ENCODE measurements at regions not wholly inside any gene's neighbourhood (a gene's known extent, or its start where the extent isn't known, plus 50 kb on each side); places are given as distances from the start of the nearest gene placed in this dataset.

DNA sequence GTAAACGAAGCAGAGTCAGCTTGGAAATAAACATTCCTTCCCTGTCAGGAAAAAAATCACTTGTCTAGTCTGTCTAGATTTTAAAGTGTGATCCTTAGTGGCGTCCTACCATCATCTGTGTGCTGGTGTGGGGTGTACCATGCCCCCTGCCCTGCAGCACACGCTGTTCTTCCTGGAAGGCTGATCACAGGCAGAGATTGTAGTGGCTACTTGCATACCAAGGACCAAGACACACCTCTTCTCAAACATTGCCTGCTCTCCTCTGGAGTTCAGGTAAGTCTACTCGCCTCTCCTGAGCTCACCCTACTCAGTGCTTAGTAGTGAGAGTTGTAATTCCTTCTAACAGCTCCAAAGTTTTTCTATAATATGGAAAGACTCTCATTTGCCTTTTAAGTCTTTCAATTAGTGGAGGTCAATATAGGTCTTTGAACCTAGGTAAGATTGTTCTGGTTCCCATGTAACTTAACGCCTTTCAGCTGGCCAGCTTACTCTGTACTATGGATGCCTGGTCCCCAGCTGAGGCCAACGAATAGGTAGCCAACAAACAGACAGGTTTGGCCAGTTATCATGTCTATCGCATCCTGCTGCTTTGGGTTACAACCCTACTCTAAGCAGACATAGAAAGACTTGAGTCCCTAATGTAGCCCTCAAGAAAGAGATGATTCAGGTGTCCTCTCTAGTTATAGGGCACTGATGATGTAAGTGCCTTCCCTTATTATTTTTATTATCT is 55.4 kb downstream of the XCL1 start:
- no peaks in the 10 kb centered on the region for H3K36me3 Mint-ChIP-seq
- ATAC-seq = no peak

GRCh38 chr1:168634951-168635532 is 58.6 kb downstream of the XCL1 start:
- ATAC-seq = no peak
- Mint-ChIP-seq H3K9me3 (no peaks in the 10 kb centered on the region), H3K36me3 (peaks cover 0 to 4% of the 10 kb centered on the region in 2 donors), H3K27ac (no peak overlapping the region)
- no peak for DNase-seq (ENCODE audit: low spot score in 2 of 2)

More for the DNA sequence above, 55.4 kb downstream of the XCL1 start:
- Mint-ChIP-seq H3K9me3 (no peaks in the 10 kb centered on the region), H3K27ac (no peak overlapping the region)
- no peak for DNase-seq (ENCODE audit: low spot score in 2 of 2)

DNA sequence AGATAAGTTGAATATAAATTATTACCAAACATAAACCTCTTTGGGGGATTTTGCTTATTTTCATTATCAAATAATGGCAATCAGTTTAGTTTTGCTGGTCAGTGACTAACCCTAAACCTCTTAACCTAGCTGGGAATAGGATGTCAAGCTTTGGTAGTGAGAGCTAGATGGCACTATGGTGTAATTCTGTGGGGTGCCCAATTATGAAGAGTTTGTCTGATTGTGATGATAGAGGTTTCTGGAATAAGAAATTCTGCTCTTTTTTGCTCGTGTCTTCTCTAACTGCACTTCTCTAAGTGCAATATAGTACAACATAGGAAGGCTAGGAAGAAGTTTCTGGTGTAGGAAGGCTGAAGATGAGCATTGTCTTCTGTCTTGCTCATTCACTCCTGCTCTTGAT is 59.8 kb downstream of the XCL1 start:
- ATAC-seq (no peak), DNase-seq (ENCODE audit: low spot score in 2 of 2) (no peak)
- Mint-ChIP-seq H3K27ac (no peak overlapping the region), H3K9me3 (no peaks in the 10 kb centered on the region), H3K36me3 (peaks cover 0 to 4% of the 10 kb centered on the region in 2 donors)

- ATAC-seq (no peak), DNase-seq (ENCODE audit: low spot score in 2 of 2) (no peak)
- Mint-ChIP-seq H3K36me3 (peaks cover 0 to 4% of the 10 kb centered on the region in 2 donors), H3K9me3 (no peaks in the 10 kb centered on the region), H3K27ac (no peak overlapping the region)
Measured at GRCh38 chr1:168636642-168637111, 60.3 kb downstream of the XCL1 start.

GRCh38 chr1:168637350-168637991 is 61.1 kb downstream of the XCL1 start:
- ATAC-seq (no peak), DNase-seq (ENCODE audit: low spot score in 2 of 2) (peak in 1 of 2 donors; percentile 12)
- peaks cover 0 to 4% of the 10 kb centered on the region in 2 donors for H3K36me3 Mint-ChIP-seq
- H3K27ac Mint-ChIP-seq = no peak overlapping the region
- H3K9me3 Mint-ChIP-seq = no peaks in the 10 kb centered on the region

DNA sequence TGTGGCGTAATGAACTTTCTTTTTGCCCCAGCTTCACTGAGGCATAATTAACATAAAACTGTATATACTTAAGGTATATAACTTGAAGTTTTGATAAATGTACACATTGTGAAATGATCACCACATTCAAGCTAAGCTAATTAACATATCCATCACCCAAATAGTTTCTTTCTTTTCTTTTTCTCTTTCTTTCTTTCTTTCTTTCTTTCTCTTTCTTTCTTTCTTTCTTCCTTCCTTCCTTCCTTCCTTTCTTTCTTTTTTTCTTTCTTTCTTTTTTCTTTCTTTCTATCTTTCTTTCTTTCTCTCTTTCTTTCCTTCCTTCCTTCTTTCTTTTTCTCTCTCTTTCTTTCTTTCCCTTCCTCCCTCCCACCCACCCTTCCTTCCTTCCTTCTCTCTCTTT is 62.5 kb downstream of the XCL1 start:
- no peak overlapping the region for H3K27ac Mint-ChIP-seq
- DNase-seq (ENCODE audit: low spot score in 2 of 2) = no peak
- no peak for ATAC-seq
- H3K9me3 Mint-ChIP-seq = no peaks in the 10 kb centered on the region
- H3K36me3 Mint-ChIP-seq = peaks cover 0 to 4% of the 10 kb centered on the region in 2 donors

DNA sequence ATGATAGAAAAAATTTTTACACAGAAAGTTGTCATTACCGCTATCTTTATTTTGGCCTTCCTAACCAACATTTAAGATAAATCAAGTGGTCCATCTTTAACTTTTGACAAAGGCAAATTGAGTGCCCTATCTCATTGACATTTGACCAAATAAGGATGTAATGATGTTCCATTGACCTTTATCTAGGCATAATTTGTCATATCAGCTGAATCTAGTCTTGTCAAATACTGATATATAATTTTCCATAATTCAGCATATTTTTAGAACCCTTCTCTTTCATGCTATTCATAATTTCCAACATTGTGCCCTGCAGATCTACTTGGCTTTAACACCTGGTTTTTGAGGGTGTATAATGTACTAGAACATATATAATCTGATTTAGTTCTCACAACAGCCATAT is 63.8 kb downstream of the XCL1 start:
- Mint-ChIP-seq H3K27ac (no peak overlapping the region), H3K9me3 (no peaks in the 10 kb centered on the region), H3K36me3 (peaks cover 0 to 4% of the 10 kb centered on the region in 2 donors)
- no peak for ATAC-seq
- DNase-seq (ENCODE audit: low spot score in 2 of 2) = no peak

GRCh38 chr1:168640836-168641235 is 64.4 kb downstream of the XCL1 start:
- DNase-seq (ENCODE audit: low spot score in 2 of 2) = no peak
- ATAC-seq = no peak
- H3K36me3 Mint-ChIP-seq = peaks cover 0 to 4% of the 10 kb centered on the region in 2 donors
- no peaks in the 10 kb centered on the region for H3K9me3 Mint-ChIP-seq
- no peak overlapping the region for H3K27ac Mint-ChIP-seq

- no peaks in the 10 kb centered on the region for H3K9me3 Mint-ChIP-seq
- H3K36me3 Mint-ChIP-seq = no peaks in the 10 kb centered on the region
- no peak for DNase-seq (ENCODE audit: low spot score in 2 of 2)
- H3K27ac Mint-ChIP-seq = no peak overlapping the region
- no peak for ATAC-seq
Measured at GRCh38 chr1:168643152-168643551, 66.7 kb downstream of the XCL1 start.
